ENCODE measurements at regions not wholly inside any gene's neighbourhood (a gene's known extent, or its start where the extent isn't known, plus 50 kb on each side); places are given as distances from the start of the nearest gene placed in this dataset.

DNA sequence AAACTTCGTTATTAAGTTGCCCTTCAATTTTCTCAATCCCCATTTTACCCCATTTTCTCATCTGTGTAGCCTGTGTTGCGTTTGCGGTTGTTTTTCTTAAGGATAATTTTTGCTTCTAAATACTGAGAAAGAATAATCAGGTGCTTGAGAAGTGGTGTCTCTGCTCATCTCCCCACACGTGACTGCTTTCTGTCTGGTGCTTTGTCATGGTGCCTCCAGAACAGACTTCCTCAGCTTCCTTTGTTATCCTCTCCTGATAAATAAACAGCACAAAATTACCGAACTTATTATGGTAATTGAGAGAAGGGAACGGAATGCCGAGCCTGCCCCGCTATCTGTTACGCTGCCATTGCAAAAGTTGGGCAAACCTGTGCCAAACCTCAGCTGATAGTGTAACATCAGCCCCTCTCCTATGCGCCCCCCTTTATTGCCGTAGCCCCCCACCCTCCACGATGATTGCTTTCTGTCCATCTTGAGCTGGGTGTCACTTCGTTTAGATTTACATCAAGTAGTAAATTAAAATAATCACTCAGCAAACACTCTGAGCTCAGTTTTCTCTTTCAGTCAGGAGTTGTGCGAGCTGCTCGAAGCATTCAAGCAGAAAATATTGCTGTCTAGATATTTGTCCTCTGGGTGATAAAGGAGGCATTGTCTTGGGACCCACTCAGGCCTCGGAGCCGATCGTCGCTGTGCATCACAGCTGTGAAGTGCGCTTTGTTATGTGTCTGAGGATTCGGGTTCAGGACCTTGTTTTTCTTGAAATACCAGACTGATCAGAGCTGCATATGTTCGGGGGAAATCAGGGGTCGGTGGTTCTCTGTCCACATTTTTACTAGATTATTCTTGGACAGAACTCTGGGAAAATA, 1008.5 kb upstream of the FANCL start:
- TF ChIP-seq, protein P1, sequence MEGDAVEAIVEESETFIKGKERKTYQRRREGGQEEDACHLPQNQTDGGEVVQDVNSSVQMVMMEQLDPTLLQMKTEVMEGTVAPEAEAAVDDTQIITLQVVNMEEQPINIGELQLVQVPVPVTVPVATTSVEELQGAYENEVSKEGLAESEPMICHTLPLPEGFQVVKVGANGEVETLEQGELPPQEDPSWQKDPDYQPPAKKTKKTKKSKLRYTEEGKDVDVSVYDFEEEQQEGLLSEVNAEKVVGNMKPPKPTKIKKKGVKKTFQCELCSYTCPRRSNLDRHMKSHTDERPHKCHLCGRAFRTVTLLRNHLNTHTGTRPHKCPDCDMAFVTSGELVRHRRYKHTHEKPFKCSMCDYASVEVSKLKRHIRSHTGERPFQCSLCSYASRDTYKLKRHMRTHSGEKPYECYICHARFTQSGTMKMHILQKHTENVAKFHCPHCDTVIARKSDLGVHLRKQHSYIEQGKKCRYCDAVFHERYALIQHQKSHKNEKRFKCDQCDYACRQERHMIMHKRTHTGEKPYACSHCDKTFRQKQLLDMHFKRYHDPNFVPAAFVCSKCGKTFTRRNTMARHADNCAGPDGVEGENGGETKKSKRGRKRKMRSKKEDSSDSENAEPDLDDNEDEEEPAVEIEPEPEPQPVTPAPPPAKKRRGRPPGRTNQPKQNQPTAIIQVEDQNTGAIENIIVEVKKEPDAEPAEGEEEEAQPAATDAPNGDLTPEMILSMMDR (IDR thresholded peaks at IDR 0.05): no peak
- no peak for TF ChIP-seq POLR2AphosphoS5 (IDR thresholded peaks at IDR 0.05; ENCODE audit: low read depth, low read length)
- TF ChIP-seq, protein P2, sequence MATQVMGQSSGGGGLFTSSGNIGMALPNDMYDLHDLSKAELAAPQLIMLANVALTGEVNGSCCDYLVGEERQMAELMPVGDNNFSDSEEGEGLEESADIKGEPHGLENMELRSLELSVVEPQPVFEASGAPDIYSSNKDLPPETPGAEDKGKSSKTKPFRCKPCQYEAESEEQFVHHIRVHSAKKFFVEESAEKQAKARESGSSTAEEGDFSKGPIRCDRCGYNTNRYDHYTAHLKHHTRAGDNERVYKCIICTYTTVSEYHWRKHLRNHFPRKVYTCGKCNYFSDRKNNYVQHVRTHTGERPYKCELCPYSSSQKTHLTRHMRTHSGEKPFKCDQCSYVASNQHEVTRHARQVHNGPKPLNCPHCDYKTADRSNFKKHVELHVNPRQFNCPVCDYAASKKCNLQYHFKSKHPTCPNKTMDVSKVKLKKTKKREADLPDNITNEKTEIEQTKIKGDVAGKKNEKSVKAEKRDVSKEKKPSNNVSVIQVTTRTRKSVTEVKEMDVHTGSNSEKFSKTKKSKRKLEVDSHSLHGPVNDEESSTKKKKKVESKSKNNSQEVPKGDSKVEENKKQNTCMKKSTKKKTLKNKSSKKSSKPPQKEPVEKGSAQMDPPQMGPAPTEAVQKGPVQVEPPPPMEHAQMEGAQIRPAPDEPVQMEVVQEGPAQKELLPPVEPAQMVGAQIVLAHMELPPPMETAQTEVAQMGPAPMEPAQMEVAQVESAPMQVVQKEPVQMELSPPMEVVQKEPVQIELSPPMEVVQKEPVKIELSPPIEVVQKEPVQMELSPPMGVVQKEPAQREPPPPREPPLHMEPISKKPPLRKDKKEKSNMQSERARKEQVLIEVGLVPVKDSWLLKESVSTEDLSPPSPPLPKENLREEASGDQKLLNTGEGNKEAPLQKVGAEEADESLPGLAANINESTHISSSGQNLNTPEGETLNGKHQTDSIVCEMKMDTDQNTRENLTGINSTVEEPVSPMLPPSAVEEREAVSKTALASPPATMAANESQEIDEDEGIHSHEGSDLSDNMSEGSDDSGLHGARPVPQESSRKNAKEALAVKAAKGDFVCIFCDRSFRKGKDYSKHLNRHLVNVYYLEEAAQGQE (IDR thresholded peaks at IDR 0.05; ENCODE audit: insufficient read depth in 1 of 2, low read depth in 2 of 2, low read length in 1 of 2): no peak
